ENCODE measurements at regions not wholly inside any gene's neighbourhood (a gene's known extent, or its start where the extent isn't known, plus 50 kb on each side); places are given as distances from the start of the nearest gene placed in this dataset.

DNA sequence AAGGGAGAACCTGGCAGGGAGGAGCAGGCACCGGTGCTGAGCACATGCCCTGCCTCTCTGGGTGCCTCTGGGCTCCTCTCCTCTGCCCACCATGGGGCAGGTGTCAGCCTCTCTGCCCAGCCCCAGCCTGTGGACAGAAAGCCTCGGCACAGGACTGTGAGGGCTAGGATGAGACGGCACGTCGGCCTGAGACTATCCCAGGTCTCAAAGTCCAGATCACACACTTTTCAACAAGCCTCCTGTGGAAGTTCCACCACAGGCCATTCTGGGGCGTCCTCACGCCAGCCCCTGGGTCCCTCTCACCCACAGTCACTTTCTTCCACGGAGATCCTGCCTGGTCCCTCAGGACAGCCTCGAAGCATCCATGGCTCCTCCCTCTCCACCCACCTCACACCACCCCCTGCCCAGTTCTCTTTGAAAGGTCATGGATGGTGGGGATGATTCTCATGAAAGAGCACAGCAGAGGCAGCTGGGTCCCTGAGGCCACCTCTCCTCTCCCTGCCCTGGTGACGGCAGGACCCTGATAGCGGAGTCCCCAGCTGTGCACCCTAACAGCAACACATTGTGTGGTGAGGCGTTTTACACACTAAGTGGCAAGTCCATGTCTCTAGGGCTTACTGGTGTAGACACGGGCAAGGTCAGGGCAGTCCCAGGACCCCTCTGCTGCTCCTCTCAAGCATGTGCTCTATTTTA is 569.4 kb upstream of the SALL3 start:
- no peak for DNase-seq
- peaks cover 13% of the 10 kb centered on the region for H3K4me1 Mint-ChIP-seq
- no peak for ATAC-seq
- ChIA-PET POLR2A (no interaction called here), CTCF (no interaction called here)
- H3K9me3 Mint-ChIP-seq (ENCODE audit: low read depth): no peaks in the 10 kb centered on the region
- H3K36me3 Mint-ChIP-seq (ENCODE audit: low read depth): no peaks in the 10 kb centered on the region
- intact Hi-C loops (cut with DNase I, micrococcal nuclease): no loop called here
- H3K27me3 Mint-ChIP-seq: no peaks in the 10 kb centered on the region
- no peak overlapping the region for H3K27ac Mint-ChIP-seq
- H3K4me3 Mint-ChIP-seq: no peak overlapping the region

- no peak for DNase-seq
- intact Hi-C loops (cut with DNase I, micrococcal nuclease): no loop called here
- Mint-ChIP-seq H3K4me3 (no peak overlapping the region), H3K27me3 (no peaks in the 10 kb centered on the region), H3K36me3 (ENCODE audit: low read depth) (no peaks in the 10 kb centered on the region), H3K4me1 (peaks cover 13% of the 10 kb centered on the region), H3K9me3 (ENCODE audit: low read depth) (no peaks in the 10 kb centered on the region), H3K27ac (no peak overlapping the region)
- ATAC-seq: no peak
- ChIA-PET POLR2A (no interaction called here), CTCF (no interaction called here)
Measured at GRCh38 chr18:78411539-78411938, 568.1 kb upstream of the SALL3 start.

DNA sequence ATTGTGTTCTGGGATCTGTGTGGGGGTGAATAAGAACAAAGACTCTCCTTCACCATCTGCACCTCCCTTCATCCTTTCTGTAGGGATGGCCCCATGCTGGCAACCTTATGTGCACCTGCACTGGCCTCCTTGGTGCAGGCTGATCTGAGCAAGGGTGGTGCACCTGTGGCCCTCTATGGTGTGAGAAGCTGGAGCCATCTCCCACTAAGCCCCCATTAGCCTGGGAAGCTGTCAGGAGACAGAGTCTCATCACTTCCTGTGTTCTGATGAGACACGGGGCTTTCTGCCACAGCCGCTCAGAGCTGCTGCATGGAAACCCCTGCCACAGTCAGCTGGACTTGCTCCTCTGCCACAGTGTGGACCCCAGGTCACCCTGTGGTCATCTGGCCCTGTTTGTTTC is 565.3 kb upstream of the SALL3 start:
- ChIA-PET CTCF (no interaction called here), POLR2A (no interaction called here)
- no peak for ATAC-seq
- no peaks in the 10 kb centered on the region for H3K36me3 Mint-ChIP-seq (ENCODE audit: low read depth)
- H3K27me3 Mint-ChIP-seq: no peaks in the 10 kb centered on the region
- no peaks in the 10 kb centered on the region for H3K9me3 Mint-ChIP-seq (ENCODE audit: low read depth)
- no peak for DNase-seq
- no peak overlapping the region for H3K4me3 Mint-ChIP-seq
- H3K27ac Mint-ChIP-seq: no peak overlapping the region
- intact Hi-C loops (cut with DNase I, micrococcal nuclease): no loop called here
- no peaks in the 10 kb centered on the region for H3K4me1 Mint-ChIP-seq

- Mint-ChIP-seq H3K27ac (no peak overlapping the region), H3K9me3 (ENCODE audit: low read depth) (no peaks in the 10 kb centered on the region)
Measured at GRCh38 chr18:78416853-78417252, 562.8 kb upstream of the SALL3 start.

GRCh38 chr18:78418379-78418778 is 561.2 kb upstream of the SALL3 start:
- no peaks in the 10 kb centered on the region for H3K27me3 Mint-ChIP-seq
- no peaks in the 10 kb centered on the region for H3K9me3 Mint-ChIP-seq (ENCODE audit: low read depth)
- ChIA-PET CTCF (no interaction called here), POLR2A (no interaction called here)
- no peak overlapping the region for H3K27ac Mint-ChIP-seq
- intact Hi-C loops (cut with DNase I, micrococcal nuclease): no loop called here
- DNase-seq (no peak), ATAC-seq (no peak)
- H3K4me1 Mint-ChIP-seq: no peaks in the 10 kb centered on the region
- no peaks in the 10 kb centered on the region for H3K36me3 Mint-ChIP-seq (ENCODE audit: low read depth)
- no peak overlapping the region for H3K4me3 Mint-ChIP-seq

More at GRCh38 chr18:78416853-78417252, 562.8 kb upstream of the SALL3 start:
- DNase-seq (no peak), ATAC-seq (no peak)
- POLR2A ChIA-PET: no interaction called here
- Mint-ChIP-seq H3K4me3 (no peak overlapping the region), H3K36me3 (ENCODE audit: low read depth) (no peaks in the 10 kb centered on the region), H3K27me3 (no peaks in the 10 kb centered on the region), H3K4me1 (no peaks in the 10 kb centered on the region)
- CTCF ChIA-PET: no interaction called here
- intact Hi-C loops (cut with DNase I, micrococcal nuclease): no loop called here

- intact Hi-C loops (cut with DNase I, micrococcal nuclease): no loop called here
- Mint-ChIP-seq H3K4me1 (no peaks in the 10 kb centered on the region), H3K27ac (no peak overlapping the region), H3K36me3 (ENCODE audit: low read depth) (no peaks in the 10 kb centered on the region), H3K9me3 (ENCODE audit: low read depth) (no peaks in the 10 kb centered on the region), H3K27me3 (no peaks in the 10 kb centered on the region), H3K4me3 (no peak overlapping the region)
- DNase-seq (no peak), ATAC-seq (no peak)
- POLR2A ChIA-PET: no interaction called here
- CTCF ChIA-PET: no interaction called here
Measured at GRCh38 chr18:78419171-78419570, 560.4 kb upstream of the SALL3 start.

- DNase-seq (no peak), ATAC-seq (no peak)
- Mint-ChIP-seq H3K9me3 (ENCODE audit: low read depth) (no peaks in the 10 kb centered on the region), H3K27me3 (no peaks in the 10 kb centered on the region), H3K27ac (no peak overlapping the region), H3K4me3 (no peak overlapping the region), H3K4me1 (no peaks in the 10 kb centered on the region), H3K36me3 (ENCODE audit: low read depth) (no peaks in the 10 kb centered on the region)
- intact Hi-C loops (cut with DNase I, micrococcal nuclease): no loop called here
- POLR2A ChIA-PET: no interaction called here
- CTCF ChIA-PET: no interaction called here
Measured at GRCh38 chr18:78420116-78420515, 559.5 kb upstream of the SALL3 start.

- Mint-ChIP-seq H3K4me1 (no peaks in the 10 kb centered on the region), H3K9me3 (ENCODE audit: low read depth) (no peaks in the 10 kb centered on the region), H3K36me3 (ENCODE audit: low read depth) (no peaks in the 10 kb centered on the region), H3K27ac (no peak overlapping the region), H3K27me3 (no peaks in the 10 kb centered on the region), H3K4me3 (no peak overlapping the region)
- DNase-seq (no peak), ATAC-seq (no peak)
- CTCF ChIA-PET: no interaction called here
- intact Hi-C loops (cut with DNase I, micrococcal nuclease): no loop called here
- POLR2A ChIA-PET: no interaction called here
Measured at GRCh38 chr18:78421392-78421791, 558.2 kb upstream of the SALL3 start.

DNA sequence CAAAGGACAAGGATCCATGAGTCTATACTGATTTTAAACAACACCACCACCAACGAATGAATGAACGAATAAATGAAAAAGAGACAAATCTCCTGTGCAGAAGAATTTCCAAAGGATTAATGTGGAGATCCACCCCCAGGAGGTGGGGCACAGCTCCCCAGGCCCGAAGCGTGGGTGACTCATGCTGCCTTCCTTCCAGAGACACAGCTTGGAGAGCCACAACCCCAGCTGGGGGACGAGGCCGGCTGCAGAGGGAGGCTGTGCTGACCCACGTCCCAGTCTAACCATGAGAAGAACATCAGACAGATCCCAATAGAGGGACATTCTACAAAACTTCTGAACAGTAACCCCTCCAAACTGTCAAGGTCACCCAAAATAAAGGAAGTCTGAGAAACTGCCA is 557.3 kb upstream of the SALL3 start:
- Mint-ChIP-seq H3K4me3 (no peak overlapping the region), H3K4me1 (no peaks in the 10 kb centered on the region), H3K27me3 (no peaks in the 10 kb centered on the region), H3K27ac (no peak overlapping the region), H3K36me3 (ENCODE audit: low read depth) (no peaks in the 10 kb centered on the region), H3K9me3 (ENCODE audit: low read depth) (no peaks in the 10 kb centered on the region)
- DNase-seq (no peak), ATAC-seq (no peak)
- CTCF ChIA-PET: no interaction called here
- intact Hi-C loops (cut with DNase I, micrococcal nuclease): no loop called here
- POLR2A ChIA-PET: no interaction called here

DNA sequence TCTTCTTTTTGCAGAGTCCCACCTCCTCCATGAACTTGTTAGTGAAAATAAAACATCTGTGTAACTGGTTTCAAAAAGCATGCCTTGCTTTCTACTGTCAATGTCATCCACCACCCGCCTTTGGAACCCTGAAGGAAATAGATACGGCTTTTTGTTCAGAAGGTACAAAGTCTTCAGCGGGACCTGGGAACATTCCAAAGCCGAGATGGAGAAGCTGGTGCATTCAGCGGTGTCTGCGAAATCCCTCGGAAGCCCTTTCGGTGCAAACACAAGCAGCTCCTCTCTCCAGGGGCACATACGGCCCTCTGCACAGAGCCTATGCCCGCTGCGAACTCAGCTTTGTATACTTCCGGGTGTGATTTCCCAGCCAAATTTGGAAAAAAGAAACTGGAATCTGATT is 555.8 kb upstream of the SALL3 start:
- intact Hi-C loops (cut with DNase I, micrococcal nuclease): no loop called here
- no peaks in the 10 kb centered on the region for H3K36me3 Mint-ChIP-seq (ENCODE audit: low read depth)
- ChIA-PET CTCF (no interaction called here), POLR2A (no interaction called here)
- H3K4me3 Mint-ChIP-seq: no peak overlapping the region
- no peaks in the 10 kb centered on the region for H3K27me3 Mint-ChIP-seq
- no peak for ATAC-seq
- peaks cover 2% of the 10 kb centered on the region for H3K9me3 Mint-ChIP-seq (ENCODE audit: low read depth)
- no peaks in the 10 kb centered on the region for H3K4me1 Mint-ChIP-seq
- no peak for DNase-seq
- no peak overlapping the region for H3K27ac Mint-ChIP-seq

DNA sequence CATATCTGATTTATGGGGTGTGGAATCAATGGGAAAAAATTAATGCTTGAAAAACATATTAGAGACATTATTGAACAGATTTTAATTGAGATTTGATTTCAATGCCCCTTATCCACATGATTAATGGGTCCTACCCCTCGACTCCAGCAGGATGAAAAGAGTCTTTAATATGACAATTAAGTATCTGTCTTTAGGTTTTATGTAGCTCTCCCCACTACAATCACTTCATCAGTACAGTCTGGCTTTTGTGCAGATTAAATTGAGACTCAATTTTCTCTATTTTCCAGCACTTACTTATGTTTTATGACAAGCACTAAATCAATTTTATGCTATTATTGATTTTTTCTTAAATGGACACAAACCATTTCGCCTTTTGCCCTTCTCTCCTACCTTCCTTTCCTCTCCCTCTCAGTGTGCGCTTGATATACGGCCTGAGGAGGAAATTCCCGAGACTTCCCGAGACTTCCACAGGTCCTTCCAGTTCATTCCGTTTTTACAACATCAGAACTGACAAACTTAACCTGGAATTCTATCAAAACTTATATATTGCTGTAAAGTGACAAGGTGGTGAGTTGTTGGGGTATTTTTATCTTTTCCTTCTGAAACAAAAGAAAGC is 555.1 kb upstream of the SALL3 start:
- no peak overlapping the region for H3K27ac Mint-ChIP-seq
- ChIA-PET POLR2A (no interaction called here), CTCF (interaction anchor here (0.7 kb wide), 1 partner anchor 17 kb away, joined by 4 read pairs; no protein-coding TSS in a partner anchor)
- H3K9me3 Mint-ChIP-seq (ENCODE audit: low read depth): peaks cover 2% of the 10 kb centered on the region
- H3K36me3 Mint-ChIP-seq (ENCODE audit: low read depth): no peaks in the 10 kb centered on the region
- no peaks in the 10 kb centered on the region for H3K4me1 Mint-ChIP-seq
- H3K4me3 Mint-ChIP-seq: no peak overlapping the region
- no peaks in the 10 kb centered on the region for H3K27me3 Mint-ChIP-seq
- ATAC-seq (no peak), DNase-seq (no peak)
- intact Hi-C loops (cut with DNase I, micrococcal nuclease): no loop called here

- POLR2A ChIA-PET: no interaction called here
- Mint-ChIP-seq H3K36me3 (ENCODE audit: low read depth) (no peaks in the 10 kb centered on the region), H3K27ac (no peak overlapping the region), H3K4me1 (no peaks in the 10 kb centered on the region), H3K9me3 (ENCODE audit: low read depth) (peaks cover 2% of the 10 kb centered on the region), H3K4me3 (no peak overlapping the region), H3K27me3 (no peaks in the 10 kb centered on the region)
- ATAC-seq (no peak), DNase-seq (no peak)
- intact Hi-C loops (cut with DNase I, micrococcal nuclease): no loop called here
- CTCF ChIA-PET: interaction anchor here (0.7 kb wide), 1 partner anchor 18 kb away, joined by 4 read pairs; no protein-coding TSS in a partner anchor
Measured at GRCh38 chr18:78425019-78425412, 554.6 kb upstream of the SALL3 start.

GRCh38 chr18:78427081-78427480 is 552.5 kb upstream of the SALL3 start:
- Mint-ChIP-seq H3K27ac (no peak overlapping the region), H3K27me3 (no peaks in the 10 kb centered on the region), H3K9me3 (ENCODE audit: low read depth) (peaks cover 2% of the 10 kb centered on the region), H3K4me3 (no peak overlapping the region), H3K36me3 (ENCODE audit: low read depth) (no peaks in the 10 kb centered on the region), H3K4me1 (no peaks in the 10 kb centered on the region)
- ATAC-seq (no peak), DNase-seq (no peak)
- POLR2A ChIA-PET: no interaction called here
- CTCF ChIA-PET: no interaction called here
- intact Hi-C loops (cut with DNase I, micrococcal nuclease): no loop called here
